NCI-H526 (cell line): ENCODE measurements at regions not wholly inside any gene's neighbourhood (a gene's known extent, or its start where the extent isn't known, plus 50 kb on each side); places are given as distances from the start of the nearest gene placed in this dataset.

Source experiments
- DNase-seq, 2 experiments: peaks; one replicate each; lab custom pipeline; 2025; lab: John Stamatoyannopoulos, UW

DNA sequence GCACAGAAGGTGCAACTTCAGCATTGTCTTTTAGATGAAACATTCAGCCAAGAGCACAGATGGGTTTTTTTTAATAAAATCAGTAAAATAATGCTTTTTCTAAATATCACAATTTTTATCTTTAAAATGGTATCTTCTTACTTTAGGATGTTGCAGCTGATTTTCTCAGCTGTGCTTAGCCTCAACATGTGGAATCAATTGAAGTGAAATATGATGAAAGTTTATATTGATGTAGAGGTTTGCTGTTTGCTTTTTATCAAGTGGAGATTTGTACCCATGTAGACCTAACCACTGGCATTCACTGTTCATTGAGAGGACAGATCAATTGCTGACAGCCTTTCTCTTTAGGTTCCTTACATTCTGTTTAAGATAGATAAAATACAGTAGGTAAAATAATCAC, 107.8 kb downstream of the CYB561 start:
- DNase-seq: no peak

DNA sequence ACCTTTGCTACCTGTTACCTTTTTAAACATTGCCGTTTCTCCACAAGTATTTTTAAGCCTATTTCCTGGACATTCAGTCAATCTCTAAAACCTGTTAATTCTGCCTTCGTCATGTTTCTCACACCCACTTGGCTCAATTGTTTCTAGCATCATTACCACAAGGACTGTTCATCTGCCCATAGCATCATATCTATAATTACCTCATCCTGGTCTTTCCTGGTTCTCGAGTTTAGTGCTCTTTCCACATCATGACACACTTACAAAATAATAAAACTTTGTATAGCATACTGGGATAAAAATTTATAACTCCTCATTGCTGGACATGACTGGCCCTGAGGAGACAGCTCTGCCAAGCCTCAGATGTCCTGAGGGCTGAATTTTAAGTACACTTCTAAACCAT, 104.8 kb downstream of the CYB561 start:
- no peak for DNase-seq

DNA sequence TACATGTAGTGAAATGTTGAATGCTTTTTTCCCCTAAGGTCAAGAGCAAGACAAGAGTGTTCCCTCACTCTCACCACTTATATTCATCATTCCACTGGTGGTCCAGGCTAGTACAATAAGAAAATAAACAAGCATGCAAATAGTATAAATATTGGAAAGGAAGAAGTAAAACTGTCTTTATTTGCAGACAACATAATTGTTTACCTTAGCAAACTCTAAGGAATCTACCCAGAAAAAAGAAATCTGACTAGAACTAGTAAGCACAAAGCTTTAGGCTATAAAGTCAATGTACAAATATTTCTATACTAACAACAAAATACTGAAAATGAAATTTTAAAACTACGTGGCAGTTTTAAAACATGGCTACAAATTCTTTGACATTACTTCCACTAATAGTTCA, 101.7 kb downstream of the CYB561 start:
- DNase-seq: no peak

DNA sequence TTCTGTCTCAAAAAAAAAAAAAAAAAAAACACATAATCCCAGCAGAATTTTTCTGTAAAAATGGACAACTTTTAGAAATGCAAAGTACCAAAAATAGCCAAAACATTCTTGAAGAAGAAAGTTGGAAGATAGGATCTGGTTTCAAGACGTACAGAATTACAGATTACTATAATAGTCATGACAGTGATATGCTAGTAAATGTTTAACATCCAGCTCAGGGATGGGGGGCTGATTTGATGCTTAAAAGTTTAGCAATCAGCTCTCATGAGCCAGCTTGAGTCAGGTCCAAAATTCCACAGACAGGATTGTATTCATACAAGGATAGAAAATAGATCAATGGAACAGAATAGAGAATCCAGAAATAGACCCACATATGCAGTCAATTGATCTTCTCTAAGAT, 100.5 kb downstream of the CYB561 start:
- no peak for DNase-seq

DNA sequence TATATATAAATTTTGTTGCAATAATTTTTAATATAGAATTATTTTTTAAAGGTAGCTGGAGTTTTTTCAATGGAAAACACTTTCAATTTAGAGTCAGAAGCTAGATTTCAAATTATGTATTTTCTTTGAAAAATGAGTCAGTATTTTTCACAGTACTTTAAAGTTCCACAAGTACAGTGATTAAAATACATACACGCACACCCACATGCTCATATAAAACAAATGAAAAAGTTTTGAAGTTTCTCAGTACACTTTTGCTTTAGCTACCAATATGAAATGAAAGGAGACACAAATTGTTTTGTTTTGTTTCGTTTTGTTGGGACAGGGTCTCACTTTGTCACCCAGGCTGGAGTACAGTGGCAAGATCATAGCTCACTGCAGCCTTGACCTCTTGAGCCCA, 98.6 kb downstream of the CYB561 start:
- no peak for DNase-seq

DNA sequence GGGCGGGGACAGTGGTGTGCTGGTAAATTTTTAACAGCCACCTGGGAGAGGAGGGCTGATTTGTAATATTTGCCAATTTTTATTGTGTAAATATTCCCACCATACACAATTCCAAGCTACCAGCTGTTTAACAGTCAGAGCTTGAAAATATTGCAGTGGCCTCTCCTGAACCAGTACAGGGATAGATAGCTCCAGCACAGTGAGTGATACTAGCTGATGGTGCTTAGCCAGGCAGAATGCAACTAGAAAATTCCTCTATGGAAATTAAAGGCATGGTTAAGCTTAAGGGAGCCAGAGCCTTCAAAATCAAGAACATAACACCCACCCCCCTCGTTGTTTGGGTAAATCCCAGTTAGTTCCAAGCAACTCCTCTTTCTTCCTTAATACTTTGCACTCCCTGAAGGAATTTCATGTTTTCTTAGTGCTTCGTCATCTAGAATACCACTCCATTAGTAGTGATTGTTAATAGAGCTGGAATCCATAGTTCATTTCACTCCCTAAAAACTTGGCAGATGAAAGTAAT, 96.6 kb downstream of the CYB561 start:
- DNase-seq: no peak

DNA sequence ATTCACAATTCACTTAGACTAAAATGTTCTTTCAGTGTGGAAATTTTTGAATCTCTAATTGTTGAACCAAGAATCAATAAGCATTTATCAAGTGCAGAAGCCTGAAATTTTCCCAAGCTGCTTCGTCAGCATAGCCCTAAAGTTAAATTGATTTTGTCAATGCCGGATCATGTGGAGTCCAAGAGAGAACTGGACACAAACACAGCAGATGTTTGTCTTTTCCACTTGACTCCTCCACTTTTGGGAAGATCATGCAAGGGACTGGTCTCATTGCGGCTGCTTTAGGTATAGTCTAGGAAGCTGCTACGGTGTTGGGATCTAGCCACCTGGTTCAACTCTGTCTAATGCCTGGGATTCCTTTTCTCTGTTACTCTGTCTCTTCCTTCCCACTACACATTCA, 95.7 kb downstream of the CYB561 start:
- no peak for DNase-seq

DNA sequence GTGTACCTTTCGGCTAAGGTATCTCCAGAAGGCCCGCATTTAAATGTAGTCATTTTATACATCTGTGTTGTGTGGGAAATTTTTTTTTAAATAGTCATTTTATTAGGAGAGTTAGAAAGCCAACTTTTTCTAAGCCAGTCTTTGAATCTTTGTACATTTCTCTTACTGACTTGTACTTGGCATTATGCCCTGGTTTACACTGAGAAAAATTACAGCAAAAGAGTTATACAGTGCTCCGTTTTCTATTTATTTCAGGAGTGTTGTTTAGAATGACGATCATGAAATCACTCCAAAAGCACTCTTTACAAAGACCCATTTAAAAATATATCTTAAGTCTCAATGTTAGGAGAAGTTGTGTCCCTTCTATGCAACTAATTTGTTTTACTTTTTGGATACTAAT, 91.8 kb downstream of the CYB561 start:
- no peak for DNase-seq

DNA sequence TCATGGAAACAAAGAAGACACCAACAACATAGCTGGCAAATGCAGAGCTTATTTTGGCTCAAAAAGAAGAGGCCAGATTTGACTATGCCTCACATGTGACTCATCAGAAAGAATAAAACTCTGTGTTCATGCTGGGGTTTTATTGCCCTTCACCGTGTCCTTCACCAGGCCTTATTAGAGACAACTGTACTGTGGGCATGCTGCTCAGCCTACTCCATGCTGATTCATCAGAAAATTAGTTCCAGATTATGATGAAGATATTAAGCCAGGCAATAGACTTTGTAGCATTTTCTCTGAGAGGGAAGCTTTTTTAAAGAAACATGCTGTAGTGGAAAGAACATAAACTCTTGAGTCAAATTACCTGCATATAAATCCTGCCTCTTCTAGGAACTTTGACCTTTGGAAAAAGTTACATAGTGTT, 89.8 kb downstream of the CYB561 start:
- no peak for DNase-seq

DNA sequence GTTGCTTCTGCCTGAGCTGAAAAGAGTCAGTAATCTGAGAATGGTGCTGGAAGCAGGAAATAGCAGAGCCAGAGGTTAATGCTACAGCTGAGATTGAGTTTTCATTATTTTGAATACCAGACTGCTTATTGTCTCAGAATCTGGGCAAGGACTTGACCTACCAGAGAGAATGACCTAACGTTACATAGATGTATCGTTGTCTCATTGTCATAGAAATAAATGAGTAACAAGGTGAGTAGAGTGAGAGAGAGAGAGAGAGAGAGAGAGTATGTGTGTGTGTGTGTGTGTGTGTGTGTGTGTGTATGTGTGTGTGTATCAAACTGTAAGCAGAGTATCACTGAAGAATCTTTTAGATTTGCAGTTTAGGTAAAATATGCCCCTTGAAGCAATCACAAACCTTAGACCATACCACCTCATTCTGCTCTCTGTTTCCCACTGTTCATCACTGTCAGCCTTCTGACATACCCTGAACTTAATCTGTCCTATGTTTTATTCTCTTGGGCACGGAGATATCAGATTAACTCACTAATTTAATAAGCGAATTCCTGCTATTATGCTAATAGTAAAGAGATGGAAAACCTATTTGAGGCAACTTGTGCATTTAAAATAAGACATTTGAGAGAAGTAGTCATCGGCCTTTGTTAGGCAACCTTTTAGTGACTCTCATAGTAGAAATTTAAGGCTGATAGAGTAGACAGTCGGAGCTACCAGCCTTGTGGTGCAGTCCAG, 87.8 kb downstream of the CYB561 start:
- DNase-seq: no peak

DNA sequence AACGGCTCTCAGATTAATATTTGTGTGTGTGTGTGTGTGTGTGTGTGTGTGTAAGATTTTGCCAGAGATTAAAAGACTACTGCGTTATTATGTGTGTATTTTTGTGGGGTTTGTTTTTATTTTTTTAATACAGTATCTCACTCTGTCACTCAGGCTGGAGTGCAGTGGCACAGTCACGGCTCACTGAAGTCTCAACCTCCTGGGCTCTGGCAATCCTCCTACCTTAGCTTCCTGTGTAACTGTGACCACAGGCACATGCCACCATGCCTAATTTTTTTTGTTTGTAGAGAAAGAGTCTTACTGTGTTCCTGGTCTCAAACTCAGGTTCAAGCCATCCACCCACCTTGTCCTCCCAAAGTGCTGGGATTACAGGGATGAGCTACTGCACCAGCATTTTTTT, 87.2 kb downstream of the CYB561 start:
- DNase-seq: no peak

DNA sequence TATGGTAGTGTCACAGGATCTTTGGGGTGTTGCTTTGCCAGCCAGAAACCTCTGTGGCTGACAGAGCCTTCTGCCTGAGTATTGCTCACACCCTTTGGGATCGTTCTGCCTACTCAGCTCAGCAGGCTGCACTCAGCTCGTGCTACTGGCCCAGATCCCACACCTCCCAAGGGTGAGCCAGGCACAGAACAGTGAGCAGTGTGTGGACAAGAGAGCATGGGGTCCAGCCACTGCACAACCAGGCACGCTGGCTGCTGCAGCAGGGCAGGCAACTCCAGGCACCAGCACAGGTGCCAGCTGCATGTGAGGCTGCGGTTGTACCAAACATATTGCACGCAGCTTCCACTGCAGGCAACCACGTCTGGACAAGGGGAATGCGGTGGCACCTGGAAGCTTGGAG, 84.9 kb downstream of the CYB561 start:
- no peak for DNase-seq

DNA sequence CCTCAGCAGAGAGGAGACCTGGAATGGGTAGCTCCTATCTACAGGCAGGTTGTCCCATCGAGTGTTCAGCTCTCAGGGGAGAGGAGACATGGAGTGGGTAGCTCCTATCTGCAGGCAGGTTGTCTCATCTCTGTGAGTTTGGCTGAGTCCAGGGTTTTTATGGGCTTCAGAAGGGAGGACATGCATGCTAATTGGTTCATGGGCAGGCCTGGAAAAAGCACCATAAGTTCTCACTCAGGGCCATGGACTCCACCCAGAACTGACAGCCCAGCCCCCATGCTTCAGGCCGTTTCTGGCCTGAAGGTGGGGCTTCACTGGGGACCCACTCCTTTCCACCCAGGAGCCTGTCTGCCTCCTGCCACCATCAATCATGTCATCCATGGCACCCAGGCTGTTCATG, 84.0 kb downstream of the CYB561 start:
- no peak for DNase-seq

DNA sequence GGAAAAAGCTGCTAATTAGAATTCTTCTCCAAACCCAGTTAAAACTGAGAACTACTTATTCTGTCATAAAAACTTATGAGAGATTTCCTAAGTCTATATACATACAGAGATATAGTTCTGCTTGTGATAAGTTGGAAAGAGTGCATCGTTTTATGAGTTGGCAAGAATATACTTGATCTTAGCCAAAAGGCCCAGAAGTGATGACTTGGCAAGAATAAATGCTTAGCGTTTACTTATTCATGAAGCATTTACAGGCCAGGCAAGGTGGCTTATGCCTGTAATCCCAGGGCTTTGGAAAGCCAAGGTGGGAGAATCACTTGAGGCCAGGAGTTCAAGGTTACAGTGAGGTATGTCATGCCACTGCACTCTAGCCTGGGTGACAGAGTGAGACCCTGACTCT, 81.7 kb downstream of the CYB561 start:
- no peak for DNase-seq

DNA sequence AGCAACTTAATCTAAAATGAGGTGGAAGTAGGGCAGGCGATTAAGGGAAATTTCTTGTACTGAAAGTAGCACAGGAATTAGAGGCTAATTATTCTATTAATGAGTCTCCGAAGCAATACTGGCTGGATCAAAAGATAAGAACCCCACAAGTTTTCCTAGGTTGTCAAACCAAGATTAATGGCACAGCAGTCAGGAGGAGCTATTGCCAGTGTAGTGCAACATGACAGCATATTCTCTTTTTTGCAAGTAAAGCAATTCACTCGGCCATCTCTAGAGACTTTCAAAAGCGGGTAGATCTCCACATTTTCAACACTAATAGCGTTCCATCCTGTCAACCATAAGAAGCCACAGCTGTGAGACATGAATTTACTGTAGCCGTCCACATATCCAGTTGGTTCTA, 81.2 kb downstream of the CYB561 start:
- DNase-seq: no peak

DNA sequence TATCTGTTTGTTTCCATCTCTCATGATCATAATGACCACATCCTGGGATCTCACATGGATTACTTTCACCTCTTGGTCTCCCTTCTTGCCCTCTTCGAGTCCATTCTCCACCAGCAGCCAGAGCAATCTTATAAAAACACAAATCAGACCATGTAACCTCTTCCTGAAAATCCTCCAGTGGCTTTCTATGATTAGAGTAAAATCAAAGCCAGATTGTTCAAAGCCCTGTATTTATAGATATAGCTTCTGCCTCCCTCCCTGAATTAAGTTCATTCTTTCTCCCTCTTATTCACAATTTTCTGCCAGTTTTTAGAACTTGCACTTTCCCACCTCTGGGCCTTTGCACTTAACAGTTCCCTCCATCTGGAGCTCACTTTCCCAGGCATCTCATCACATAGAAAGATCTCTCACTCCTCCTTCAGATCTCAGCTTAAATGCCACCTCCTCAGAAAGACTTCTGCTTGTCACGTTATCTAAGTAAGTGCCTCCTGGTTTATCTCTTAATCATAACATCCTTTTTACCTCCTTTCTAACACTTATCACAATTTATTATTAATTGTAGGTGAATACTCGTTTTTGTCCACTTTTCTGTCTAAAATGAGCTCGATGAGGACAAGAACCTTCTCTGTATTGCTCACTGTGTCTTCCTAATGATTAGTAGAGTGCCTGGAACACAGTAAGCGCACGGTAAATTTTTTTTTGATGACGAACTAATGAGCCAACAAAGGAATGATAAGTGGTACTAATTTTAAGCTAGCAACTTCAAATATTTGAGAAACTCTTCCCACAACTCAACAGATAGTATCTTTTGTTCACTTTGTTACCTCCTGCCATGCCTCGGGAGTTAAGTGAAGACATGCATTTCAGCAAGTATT, 80.5 kb downstream of the CYB561 start:
- no peak for DNase-seq

DNA sequence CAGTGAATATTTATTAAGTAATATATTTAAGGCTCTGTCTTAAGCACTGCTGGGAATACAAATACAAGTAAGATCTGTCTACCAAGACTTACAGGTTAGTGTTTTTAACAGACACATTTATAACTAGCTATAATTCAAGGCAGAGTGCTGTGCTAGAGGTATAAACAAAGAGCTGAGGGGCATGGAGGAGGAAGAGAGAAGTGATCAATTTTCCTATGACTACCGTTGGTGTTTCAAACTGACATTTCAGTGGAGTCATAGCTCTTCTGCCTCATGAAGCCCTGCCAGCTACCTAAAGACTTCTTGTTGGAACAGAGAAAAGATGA, 79.9 kb downstream of the CYB561 start:
- DNase-seq: no peak

DNA sequence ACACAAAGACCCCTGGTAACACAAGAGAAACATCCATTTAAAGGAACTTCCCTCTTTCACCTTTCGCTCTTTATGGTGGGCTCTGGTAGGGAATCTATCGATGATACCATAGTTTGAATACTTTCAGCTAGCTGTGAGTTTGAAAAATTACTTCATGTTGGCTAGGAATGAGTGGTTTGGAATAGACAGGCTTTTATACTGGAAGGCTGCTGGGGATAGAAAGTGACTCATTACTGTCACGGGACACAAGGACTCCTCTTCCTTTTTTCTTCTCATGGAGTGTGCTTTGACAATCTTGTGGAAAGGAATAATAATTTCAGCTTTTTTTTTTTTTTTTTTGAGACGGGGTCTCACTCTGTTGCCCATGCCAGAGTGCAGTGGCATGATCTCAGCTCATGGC, 76.9 kb downstream of the CYB561 start:
- no peak for DNase-seq

DNA sequence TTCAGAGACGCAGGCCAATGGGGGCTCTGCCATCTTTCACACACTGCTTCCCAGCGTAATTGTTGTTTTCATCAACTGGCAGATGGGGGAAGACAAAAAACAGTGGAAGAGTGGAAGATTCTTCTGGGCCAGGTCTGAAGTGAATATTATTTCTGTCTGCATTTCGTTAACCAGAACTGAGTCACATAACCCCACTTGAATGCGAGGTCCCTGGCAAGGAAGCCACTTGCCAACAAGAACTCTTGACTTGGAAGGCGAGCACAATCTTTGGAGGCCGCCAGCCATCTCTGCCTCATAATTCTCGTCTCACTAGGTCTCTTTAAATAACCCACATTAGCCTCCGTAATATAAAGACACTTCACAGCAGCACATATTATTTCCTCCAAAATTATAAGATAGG, 75.4 kb downstream of the CYB561 start:
- no peak for DNase-seq

DNA sequence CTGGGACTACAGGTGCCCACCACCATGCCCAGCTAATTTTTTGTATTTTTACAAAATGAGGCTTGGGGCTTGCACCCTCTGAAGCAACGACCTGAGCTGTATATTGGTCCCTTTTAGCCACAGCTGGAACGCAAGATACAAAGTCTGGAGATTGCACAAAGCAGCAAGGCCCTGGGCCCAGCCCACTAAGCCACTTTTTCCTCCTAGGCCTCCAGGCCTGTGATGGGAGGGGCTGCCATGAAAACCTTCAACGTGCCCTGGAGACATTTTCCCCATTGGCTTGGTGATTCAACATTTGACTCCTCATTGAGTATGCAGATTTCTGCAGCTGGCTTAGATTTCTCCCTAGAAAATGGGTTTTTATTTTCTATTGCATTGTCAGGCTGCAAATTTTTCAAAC, 69.2 kb downstream of the CYB561 start:
- DNase-seq: no peak

DNA sequence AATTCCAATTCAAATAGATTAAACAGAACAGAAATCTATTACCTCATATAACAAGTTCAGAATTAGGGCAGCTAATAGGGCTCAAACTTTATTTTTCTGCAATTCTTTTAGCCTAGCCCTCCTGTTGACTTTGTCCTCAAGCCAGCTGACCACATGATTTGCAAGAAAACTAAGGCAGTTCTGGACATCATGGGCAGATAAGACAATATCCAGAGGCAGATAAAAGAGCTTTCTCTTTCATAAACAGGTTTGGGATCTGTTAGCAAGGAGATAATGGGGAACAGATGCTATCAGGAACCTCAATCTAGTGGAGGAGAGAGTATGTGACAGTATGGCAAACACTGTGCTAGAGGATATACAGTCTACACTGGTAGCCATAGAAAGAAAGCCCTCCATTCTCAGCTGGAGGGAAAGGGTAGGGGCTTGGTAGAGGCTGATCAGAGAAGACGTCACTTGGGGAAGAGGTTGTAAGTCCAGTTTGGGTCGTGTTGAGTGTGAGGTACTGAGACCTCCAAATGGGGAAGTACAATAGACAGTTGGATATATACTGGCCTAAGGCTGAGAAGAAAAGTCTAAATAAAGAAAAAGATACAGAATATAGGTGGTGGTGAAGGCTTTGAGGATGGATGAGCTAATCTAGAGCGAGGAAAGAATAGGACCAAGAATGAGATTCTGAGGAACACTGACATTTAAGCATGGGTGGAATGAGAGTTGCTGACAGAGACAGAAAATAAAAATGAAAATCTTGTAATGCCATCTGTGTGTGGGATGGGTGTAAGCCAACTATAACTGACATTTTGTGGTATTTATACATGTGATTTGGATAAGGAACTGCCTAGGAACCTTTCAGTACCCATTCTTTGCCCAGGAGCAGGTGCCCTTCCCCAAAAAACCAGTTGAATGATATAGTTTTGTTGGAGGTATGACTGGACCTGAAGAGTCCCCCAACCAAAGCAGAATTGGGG, 67.4 kb downstream of the CYB561 start:
- DNase-seq: no peak

DNA sequence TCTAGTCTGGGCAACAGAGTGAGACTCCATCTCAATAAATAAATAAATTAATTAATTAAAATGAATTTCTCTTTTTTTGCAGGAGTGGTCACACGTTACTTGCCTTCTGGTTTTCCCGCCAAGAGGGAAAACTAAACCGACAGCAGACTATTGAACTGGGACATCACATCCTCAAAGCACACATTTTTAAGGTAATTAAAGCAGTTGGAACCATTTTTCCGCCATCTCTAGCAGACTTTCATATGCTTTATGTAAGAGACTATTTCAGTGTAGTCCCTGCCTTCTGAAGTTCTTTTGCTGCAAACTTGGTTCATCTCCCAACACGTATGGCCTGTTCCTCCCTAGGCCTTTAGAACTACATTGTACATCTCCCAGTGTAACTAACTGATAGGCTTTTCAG, 66.5 kb downstream of the CYB561 start:
- DNase-seq: no peak
